HEK293 (cell line): ENCODE measurements at regions not wholly inside any gene's neighbourhood (a gene's known extent, or its start where the extent isn't known, plus 50 kb on each side); places are given as distances from the start of the nearest gene placed in this dataset.

Source experiments
- CTCF ChIA-PET: fragments of 350-600 bp; formaldehyde crosslinking; extraction: SDS; loops from one replicate; lab custom pipeline; 2021; ENCODE audit warnings: antibody characterized with exemption; lab: Yijun Ruan, JAX
- POLR2A ChIA-PET: fragments of 300-600 bp; formaldehyde crosslinking; extraction: SDS; loops from one replicate; lab custom pipeline; 2020; ENCODE audit warnings: antibody characterized with exemption, inconsistent platforms; lab: Yijun Ruan, JAX
- H3K27ac ChIP-seq: fragments of 200-500 bp; sonication (Bioruptor generic); 2 replicates; pipeline ENCODE4 v1.5.1; 2014; ENCODE audit warnings: low read depth, low read length, control low read depth, inconsistent platforms; ENCODE audit errors: extremely low read depth
- H3K36me3 ChIP-seq, 2 experiments: fragments of 200-500 bp in 1 of 2; sonication (Bioruptor generic) in 1 of 2; 1 replicate in 1 of 2; 2 replicates in 1 of 2; pipeline ENCODE4 v1.5.1; 2014 to 2017; ENCODE audit warnings: inconsistent platforms in 2 of 2, low read length in 2 of 2; ENCODE audit not compliant: control insufficient read depth in 2 of 2, insufficient read depth in 1 of 2
- H3K4me1 ChIP-seq: fragments of 200-500 bp; sonication (Bioruptor generic); 2 replicates; pipeline ENCODE4 v1.5.1; 2014; ENCODE audit warnings: mild to moderate bottlenecking, low read length, inconsistent platforms; ENCODE audit not compliant: control insufficient read depth, insufficient read depth
- H3K4me3 ChIP-seq: 2 replicates; pipeline ENCODE4 v1.5.1; 2011; ENCODE audit warnings: low read depth, mild to moderate bottlenecking, control low read depth, low read length, moderate library complexity
- H3K9me3 ChIP-seq: fragments of 200-500 bp; sonication (Bioruptor generic); 2 replicates; pipeline ENCODE4 v1.5.1; 2014; ENCODE audit warnings: low read depth, low read length, inconsistent platforms; ENCODE audit not compliant: control insufficient read depth, insufficient read depth
- BCL11A ChIP-seq: fragments of 450-650 bp; formaldehyde crosslinking; IDR thresholded peaks from 2 replicates; pipeline ENCODE4 v1.5.1; 2016; ENCODE audit warnings: low read depth, missing biosample characterization, missing genetic modification characterization
- HOXA7 ChIP-seq: sonication (generic); formaldehyde crosslinking; IDR thresholded peaks from 2 replicates; pipeline ENCODE4 v1.8.1; 2022; ENCODE audit warnings: missing genetic modification reagents, borderline replicate concordance
- KLF1 ChIP-seq: fragments of 450-650 bp; formaldehyde crosslinking; IDR thresholded peaks from 2 replicates; pipeline ENCODE4 v1.5.1; 2016; ENCODE audit warnings: missing biosample characterization, missing genetic modification characterization
- SETDB1 ChIP-seq: IDR thresholded peaks from one replicate; pipeline ENCODE4 v1.6.1; 2017; ENCODE audit warnings: mild to moderate bottlenecking, low read length, moderate library complexity, mixed read lengths; ENCODE audit not compliant: insufficient read length
- TSHZ1 ChIP-seq: fragments of 450-650 bp; formaldehyde crosslinking; IDR thresholded peaks from 2 replicates; pipeline ENCODE4 v1.5.1; 2016; ENCODE audit warnings: missing biosample characterization, missing genetic modification characterization, borderline replicate concordance
- ZBTB11 ChIP-seq: fragments of 450-650 bp; formaldehyde crosslinking; conservative IDR thresholded peaks from 2 replicates; pipeline ENCODE4 v1.5.1; 2016; ENCODE audit warnings: low read depth, missing biosample characterization, missing genetic modification characterization
- ZBTB8A ChIP-seq: fragments of 450-650 bp; formaldehyde crosslinking; IDR thresholded peaks from 2 replicates; pipeline ENCODE4 v1.5.1; 2016; ENCODE audit warnings: missing biosample characterization, missing genetic modification characterization
- ZFHX2 ChIP-seq: fragments of 450-650 bp; formaldehyde crosslinking; conservative IDR thresholded peaks from 2 replicates; pipeline ENCODE4 v1.5.1; 2016; ENCODE audit warnings: missing biosample characterization, missing genetic modification characterization
- ZIC2 ChIP-seq: fragments of 450-650 bp; formaldehyde crosslinking; IDR thresholded peaks from 2 replicates; pipeline ENCODE4 v1.5.1; 2016; ENCODE audit warnings: missing biosample characterization, missing genetic modification characterization
- ZNF132 ChIP-seq: fragments of 450-650 bp; formaldehyde crosslinking; IDR thresholded peaks from 2 replicates; pipeline ENCODE4 v1.5.1; 2017; ENCODE audit warnings: missing biosample characterization, missing genetic modification characterization, borderline replicate concordance
- ZNF155 ChIP-seq: fragments of 450-650 bp; formaldehyde crosslinking; IDR thresholded peaks from 2 replicates; pipeline ENCODE4 v1.5.1; 2016; ENCODE audit warnings: missing biosample characterization, missing genetic modification characterization
- ZNF2 ChIP-seq: fragments of 450-650 bp; formaldehyde crosslinking; IDR thresholded peaks from 2 replicates; pipeline ENCODE4 v1.5.1; 2016; ENCODE audit warnings: missing biosample characterization, missing genetic modification characterization
- ZNF23 ChIP-seq: fragments of 450-650 bp; formaldehyde crosslinking; IDR thresholded peaks from 2 replicates; pipeline ENCODE4 v1.5.1; 2016; ENCODE audit warnings: missing biosample characterization, missing genetic modification characterization, borderline replicate concordance
- ZNF24 ChIP-seq: fragments of 450-650 bp; formaldehyde crosslinking; IDR thresholded peaks from 2 replicates; pipeline ENCODE4 v1.5.1; 2016; ENCODE audit warnings: missing biosample characterization, missing genetic modification characterization
- ZNF426 ChIP-seq: fragments of 450-650 bp; formaldehyde crosslinking; IDR thresholded peaks from 2 replicates; pipeline ENCODE4 v1.5.1; 2017; ENCODE audit warnings: missing biosample characterization, missing genetic modification characterization, mild to moderate bottlenecking, inconsistent platforms, moderate library complexity
- ZNF473 ChIP-seq: fragments of 450-650 bp; formaldehyde crosslinking; IDR thresholded peaks from 2 replicates; pipeline ENCODE4 v1.5.1; 2017; ENCODE audit warnings: missing biosample characterization, missing genetic modification characterization
- ZNF510 ChIP-seq: fragments of 450-650 bp; formaldehyde crosslinking; IDR thresholded peaks from 2 replicates; pipeline ENCODE4 v1.5.1; 2018; ENCODE audit warnings: mild to moderate bottlenecking, missing genetic modification characterization, missing biosample characterization; ENCODE audit not compliant: insufficient replicate concordance
- ZNF514 ChIP-seq: fragments of 450-650 bp; formaldehyde crosslinking; IDR thresholded peaks from 2 replicates; pipeline ENCODE4 v1.5.1; 2016; ENCODE audit warnings: missing biosample characterization, missing genetic modification characterization
- ZNF518A ChIP-seq: fragments of 450-650 bp; formaldehyde crosslinking; conservative IDR thresholded peaks from 2 replicates; pipeline ENCODE4 v1.5.1; 2016; ENCODE audit warnings: low read depth, missing biosample characterization, missing genetic modification characterization
- ZNF549 ChIP-seq: fragments of 450-650 bp; IDR thresholded peaks from 2 replicates; pipeline ENCODE4 v1.5.1; 2018; ENCODE audit warnings: missing biosample characterization, missing genetic modification characterization, mild to moderate bottlenecking, inconsistent platforms, moderate library complexity
- ZNF555 ChIP-seq: fragments of 450-650 bp; formaldehyde crosslinking; conservative IDR thresholded peaks from 2 replicates; pipeline ENCODE4 v1.5.1; 2017; ENCODE audit warnings: missing biosample characterization, mild to moderate bottlenecking, missing genetic modification characterization, inconsistent platforms
- ZNF571 ChIP-seq: fragments of 450-650 bp; formaldehyde crosslinking; IDR thresholded peaks from 2 replicates; pipeline ENCODE4 v1.5.0; 2017; ENCODE audit warnings: missing biosample characterization, missing genetic modification characterization
- ZNF776 ChIP-seq: fragments of 450-650 bp; formaldehyde crosslinking; IDR thresholded peaks from 2 replicates; pipeline ENCODE4 v1.5.0; 2017; ENCODE audit warnings: missing biosample characterization, missing genetic modification characterization, borderline replicate concordance
- ZNF843 ChIP-seq: fragments of 450-650 bp; formaldehyde crosslinking; IDR thresholded peaks from 2 replicates; pipeline ENCODE4 v1.5.1; 2016; ENCODE audit warnings: missing biosample characterization, missing genetic modification characterization
- ZSCAN16 ChIP-seq: fragments of 450-650 bp; formaldehyde crosslinking; IDR thresholded peaks from 2 replicates; pipeline ENCODE4 v1.5.1; 2016; ENCODE audit warnings: missing biosample characterization, missing genetic modification characterization
- ZSCAN30 ChIP-seq: fragments of 450-650 bp; IDR thresholded peaks from 2 replicates; pipeline ENCODE4 v1.5.1; 2018; ENCODE audit warnings: missing biosample characterization, mild to moderate bottlenecking, missing genetic modification characterization, moderate library complexity

GRCh38 chr10:31087011-31087410 is 55.3 kb upstream of the ZNF438 start (continued):
- TF ChIP-seq ZNF518A (tag by site-specific recombination) (no peak), ZNF426 (tag by site-specific recombination) (no peak), HOXA7 (CRISPR knock-in tag) (no peak), ZNF23 (tag by site-specific recombination) (no peak), ZNF514 (no peak), ZBTB11 (tag by site-specific recombination) (no peak), ZNF2 (tag by site-specific recombination) (no peak), ZNF843 (tag by site-specific recombination) (no peak), KLF1 (tag by site-specific recombination) (no peak), ZNF549 (tag by site-specific recombination) (no peak), ZFHX2 (no peak), ZNF555 (tag by site-specific recombination) (no peak)

GRCh38 chr10:31087851-31088250 is 56.2 kb upstream of the ZNF438 start:
- no peaks in the 10 kb centered on the region for H3K4me1 ChIP-seq
- POLR2A ChIA-PET = no interaction called here
- no peak overlapping the region for H3K4me3 ChIP-seq
- no peaks in the 10 kb centered on the region for H3K9me3 ChIP-seq
- CTCF ChIA-PET = interaction anchor here (0.9 kb wide), 1 partner anchor 10 kb away, joined by 3 read pairs; no protein-coding TSS in a partner anchor
- H3K36me3 ChIP-seq = no peaks in the 10 kb centered on the region
- no peak overlapping the region for H3K27ac ChIP-seq
- no peak for TF ChIP-seq BCL11A (tag by site-specific recombination)
- no peak for TF ChIP-seq ZSCAN30 (tag by site-specific recombination)
- no peak for TF ChIP-seq ZNF510 (tag by site-specific recombination)
- no peak for TF ChIP-seq ZBTB8A (tag by site-specific recombination)
- TF ChIP-seq ZSCAN16 (tag by site-specific recombination) = no peak
- TF ChIP-seq ZNF776 = no peak
- no peak for TF ChIP-seq TSHZ1 (tag by site-specific recombination)
- TF ChIP-seq ZIC2 (tag by site-specific recombination) = no peak
- no peak for TF ChIP-seq SETDB1
- no peak for TF ChIP-seq ZNF155 (tag by site-specific recombination)
- no peak for TF ChIP-seq ZNF132 (tag by site-specific recombination)
- TF ChIP-seq ZNF571 (tag by site-specific recombination) = no peak
- no peak for TF ChIP-seq ZNF473 (tag by site-specific recombination)
- TF ChIP-seq ZNF24 (tag by site-specific recombination) = no peak
